Upper lobe of left lung (tissue), 4 donors: ENCODE measurements at regions not wholly inside any gene's neighbourhood (a gene's known extent, or its start where the extent isn't known, plus 50 kb on each side); places are given as distances from the start of the nearest gene placed in this dataset.

Experiments
- EP300 ChIP-seq, 4 donors: sonication (generic); formaldehyde crosslinking; IDR thresholded peaks; one replicate each; pipeline ENCODE4 v1.5.1; 2017; ENCODE audit warnings: antibody characterized with exemption in 4 of 4, control low read depth in 2 of 4
- POLR2A ChIP-seq, 4 donors: fragments of 450-650 bp; IDR thresholded peaks; one replicate each; pipeline ENCODE4 v1.5.1; 2016 to 2017; ENCODE audit warnings: antibody characterized with exemption in 4 of 4, mild to moderate bottlenecking in 2 of 4
- POLR2AphosphoS5 ChIP-seq, 2 donors: sonication (generic); formaldehyde crosslinking; IDR thresholded peaks; one replicate each; pipeline ENCODE4 v1.5.1; 2017; ENCODE audit warnings: antibody characterized with exemption in 2 of 2
- TF ChIP-seq, protein P1 (sequence below), 6 experiments: fragments of 450-650 bp in 4 of 6; fragments of 200-600 bp in 2 of 6; sonication (generic) in 2 of 6; IDR thresholded peaks; one replicate each; pipeline ENCODE4 v1.5.1; 2016 to 2019; ENCODE audit warnings: antibody characterized with exemption in 6 of 6

DNA sequence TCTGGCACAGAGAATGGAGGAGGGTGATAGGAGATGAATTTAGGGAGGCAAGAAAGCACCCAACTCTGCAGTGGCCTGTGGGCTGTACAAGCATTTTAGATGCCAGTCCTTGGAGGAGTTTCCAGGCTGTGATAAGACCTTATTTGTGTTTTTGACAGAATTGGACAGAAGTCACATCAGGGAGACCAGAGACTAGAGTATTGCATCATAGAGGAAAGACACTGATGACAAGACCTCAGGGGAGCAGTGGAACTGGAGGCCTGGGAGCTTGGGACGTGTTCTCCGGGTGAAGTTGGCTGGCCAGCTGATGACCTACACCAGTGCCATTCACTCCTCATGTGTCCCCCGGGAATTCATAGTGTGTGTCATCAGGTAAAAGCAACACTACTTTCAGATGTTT, 284.0 kb upstream of the ZFP42 start:
- TF ChIP-seq, protein P1, sequence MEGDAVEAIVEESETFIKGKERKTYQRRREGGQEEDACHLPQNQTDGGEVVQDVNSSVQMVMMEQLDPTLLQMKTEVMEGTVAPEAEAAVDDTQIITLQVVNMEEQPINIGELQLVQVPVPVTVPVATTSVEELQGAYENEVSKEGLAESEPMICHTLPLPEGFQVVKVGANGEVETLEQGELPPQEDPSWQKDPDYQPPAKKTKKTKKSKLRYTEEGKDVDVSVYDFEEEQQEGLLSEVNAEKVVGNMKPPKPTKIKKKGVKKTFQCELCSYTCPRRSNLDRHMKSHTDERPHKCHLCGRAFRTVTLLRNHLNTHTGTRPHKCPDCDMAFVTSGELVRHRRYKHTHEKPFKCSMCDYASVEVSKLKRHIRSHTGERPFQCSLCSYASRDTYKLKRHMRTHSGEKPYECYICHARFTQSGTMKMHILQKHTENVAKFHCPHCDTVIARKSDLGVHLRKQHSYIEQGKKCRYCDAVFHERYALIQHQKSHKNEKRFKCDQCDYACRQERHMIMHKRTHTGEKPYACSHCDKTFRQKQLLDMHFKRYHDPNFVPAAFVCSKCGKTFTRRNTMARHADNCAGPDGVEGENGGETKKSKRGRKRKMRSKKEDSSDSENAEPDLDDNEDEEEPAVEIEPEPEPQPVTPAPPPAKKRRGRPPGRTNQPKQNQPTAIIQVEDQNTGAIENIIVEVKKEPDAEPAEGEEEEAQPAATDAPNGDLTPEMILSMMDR (IDR thresholded peaks at IDR 0.05) = no peak
- TF ChIP-seq EP300 (IDR thresholded peaks at IDR 0.05) = no peak
- TF ChIP-seq POLR2AphosphoS5 (IDR thresholded peaks at IDR 0.05) = no peak
- no peak for TF ChIP-seq POLR2A (IDR thresholded peaks at IDR 0.05)
